A549 (cell line): ENCODE measurements at regions not wholly inside any gene's neighbourhood (a gene's known extent, or its start where the extent isn't known, plus 50 kb on each side); places are given as distances from the start of the nearest gene placed in this dataset.

Experiments
- ATAC-seq, 2 experiments: fragments of 200-7000 bp in 1 of 2; fragments of >200 bp in 1 of 2; cut with Nextera tagmentation in 1 of 2; cut with Tn5 transposase in 1 of 2; 3 replicates each; pipeline versions ENCODE4 v1.8.0 to v1.9.1; 2018 to 2020; ENCODE audit warnings: mild to moderate bottlenecking in 1 of 2, moderate library complexity in 1 of 2
- CTCF ChIA-PET: fragments of 300-600 bp; sonication (Branson Sonifier 250); formaldehyde crosslinking; extraction: SDS; loops from one replicate; lab custom pipeline; 2021; ENCODE audit warnings: antibody characterized with exemption, inconsistent platforms; lab: Yijun Ruan, JAX
- POLR2A ChIA-PET: fragments of 350-600 bp; formaldehyde crosslinking; extraction: SDS; loops from one replicate; lab custom pipeline; 2021; ENCODE audit warnings: antibody characterized with exemption, inconsistent platforms; lab: Yijun Ruan, JAX
- DNase-seq, 2 experiments: peaks; one replicate each; pipeline versions ENCODE4 v3.0.0 to v3.0.0-alpha.2; 2011 to 2016; ENCODE audit warnings: low read depth in 1 of 2, low spot score in 1 of 2
- FAIRE-seq: peaks from 2 replicates; lab custom pipeline; 2011; peaks lifted over from hg19 to GRCh38; lab: Jason Lieb, UNC
- H3K27ac ChIP-seq, 2 experiments: fragments of >200 bp; sonication (Bioruptor Twin); formaldehyde crosslinking; 3 replicates each; pipeline ENCODE4 v1.5.1; 2016 to 2017
- H3K4me1 ChIP-seq: fragments of >200 bp; sonication (Bioruptor Twin); formaldehyde crosslinking; 3 replicates; pipeline ENCODE4 v1.6.1; 2016
- H3K4me2 ChIP-seq: fragments of >200 bp; sonication (Bioruptor Twin); formaldehyde crosslinking; 3 replicates; pipeline ENCODE4 v1.6.1; 2016
- H3K4me3 ChIP-seq: fragments of >200 bp; sonication (Bioruptor Twin); formaldehyde crosslinking; 3 replicates; pipeline ENCODE4 v1.5.1; 2016
- H3K9me3 ChIP-seq: fragments of >200 bp; sonication (Bioruptor Twin); formaldehyde crosslinking; 3 replicates; pipeline ENCODE4 v1.6.1; 2016
- BHLHE40 ChIP-seq: IDR thresholded peaks from 2 replicates; pipeline ENCODE4 v1.6.1; 2012; ENCODE audit warnings: low read depth, low read length, inconsistent platforms
- CBX8 ChIP-seq: fragments of 200-600 bp; sonication (generic); IDR thresholded peaks from 2 replicates; pipeline ENCODE4 v1.6.1; 2016
- CHD2 ChIP-seq: fragments of 150-350 bp; IDR thresholded peaks from 2 replicates; pipeline ENCODE4 v1.6.1; 2014; ENCODE audit warnings: low read length; ENCODE audit not compliant: partially characterized antibody
- EP300 ChIP-seq, 2 experiments: fragments of >200 bp; sonication (Bioruptor Twin); formaldehyde crosslinking; IDR thresholded peaks; 2 replicates in 1 of 2; 3 replicates in 1 of 2; pipeline ENCODE4 v1.6.1; 2016 to 2017
- FOSB ChIP-seq: fragments of 250-450 bp; sonication (Bioruptor Pico); IDR thresholded peaks from 2 replicates; pipeline ENCODE4 v1.5.0; 2020; ENCODE audit warnings: mild to moderate bottlenecking, moderate library complexity
- FOXS1 ChIP-seq: fragments of 250-450 bp; sonication (Bioruptor Pico); IDR thresholded peaks from 2 replicates; pipeline ENCODE4 v1.5.0; 2020; ENCODE audit warnings: mild to moderate bottlenecking, moderate library complexity
- GATA3 ChIP-seq: IDR thresholded peaks from 2 replicates; pipeline ENCODE4 v1.6.1; 2012; ENCODE audit warnings: borderline replicate concordance
- JUN ChIP-seq, 2 experiments: fragments of >200 bp; sonication (Bioruptor Twin); formaldehyde crosslinking; IDR thresholded peaks; 2 replicates in 1 of 2; 3 replicates in 1 of 2; pipeline ENCODE4 v1.6.1; 2016 to 2017
- KDM5A ChIP-seq: fragments of 200-600 bp; sonication (generic); IDR thresholded peaks from 2 replicates; pipeline ENCODE4 v1.6.1; 2016; ENCODE audit warnings: antibody characterized with exemption, mild to moderate bottlenecking
- NR3C1 ChIP-seq: fragments of >200 bp; sonication (Bioruptor Twin); formaldehyde crosslinking; IDR thresholded peaks from 3 replicates; pipeline ENCODE4 v1.6.1; 2017
- RARB ChIP-seq: fragments of 250-450 bp; sonication (Bioruptor Pico); IDR thresholded peaks from 2 replicates; pipeline ENCODE4 v1.8.0; 2021; ENCODE audit warnings: mild to moderate bottlenecking, moderate library complexity
- RNF2 ChIP-seq: fragments of 200-600 bp; sonication (generic); IDR thresholded peaks from 2 replicates; pipeline ENCODE4 v1.6.1; 2016; ENCODE audit warnings: low read depth, mild to moderate bottlenecking, antibody characterized with exemption, moderate library complexity, borderline replicate concordance
- ZC3H11A ChIP-seq: fragments of 450-650 bp; IDR thresholded peaks from 2 replicates; pipeline ENCODE4 v1.6.1; 2014; ENCODE audit warnings: antibody characterized with exemption, mild to moderate bottlenecking
- ZNF302 ChIP-seq: fragments of 250-450 bp; sonication (Bioruptor Pico); IDR thresholded peaks from 2 replicates; pipeline ENCODE4 v1.9.0; 2021; ENCODE audit warnings: inconsistent platforms, mild to moderate bottlenecking, moderate library complexity
- ZSCAN20 ChIP-seq: fragments of 250-450 bp; sonication (Bioruptor Pico); IDR thresholded peaks from 2 replicates; pipeline ENCODE4 v1.8.0; 2022; ENCODE audit warnings: mild to moderate bottlenecking, moderate library complexity
- WGBS: methylation state at CpG from one replicate; pipeline ENCODE4 v1.1.6; 2017; ENCODE audit errors: missing lambda C conversion rate; 5-methylcytosine and 5-hydroxymethylcytosine counted together
- TF ChIP-seq, protein P1 (sequence below): fragments of 250-450 bp; sonication (Bioruptor Pico); IDR thresholded peaks from 2 replicates; pipeline ENCODE4 v1.5.0; 2020; ENCODE audit warnings: low read depth, mild to moderate bottlenecking, moderate library complexity

DNA sequence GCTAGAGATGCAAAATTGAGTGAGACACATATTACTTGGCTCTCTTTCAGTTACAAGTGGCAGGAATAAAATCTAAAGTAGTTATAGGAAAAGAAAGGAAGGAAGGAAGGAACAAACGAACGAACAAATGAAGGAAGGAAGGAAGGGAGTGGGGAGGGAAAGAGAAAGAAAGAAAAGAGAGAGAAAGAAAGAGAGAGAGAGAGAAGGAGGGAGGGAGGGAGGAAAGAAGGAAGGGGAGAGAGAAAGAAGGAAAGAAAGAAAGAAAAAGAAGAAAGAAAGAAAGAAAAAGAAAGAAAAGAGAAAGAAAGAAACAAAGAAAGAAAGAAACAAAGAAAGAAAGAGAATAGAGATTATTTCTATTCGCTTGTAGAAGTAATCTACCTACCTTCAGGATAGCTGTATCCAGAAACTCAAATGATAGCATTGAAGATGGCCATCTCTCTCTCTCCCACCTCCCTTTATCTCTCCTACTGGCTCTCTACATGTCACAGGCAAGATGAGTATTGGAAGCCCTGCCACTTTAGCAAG lies 229.7 kb upstream of the TLE3 start:
- no peak for TF ChIP-seq CHD2
- TF ChIP-seq, all 56 proteins: peak for 0
- Histone ChIP-seq H3K27ac (no peak overlapping the region), H3K9me3 (0 out of 3 replicates have a peak, but pooled peaks cover 7% of the 10 kb centered on the region), H3K4me2 (no peak overlapping the region), H3K4me3 (no peak overlapping the region), H3K4me1 (peaks cover 11% of the 10 kb centered on the region; the same call in 2 of the 3 replicates)
- WGBS = 56% methylated on average over 3 of the region's 3 CpGs
- POLR2A ChIA-PET = no interaction called here
- ATAC-seq (no peak), FAIRE-seq (no peak), DNase-seq (no peak)
- CTCF ChIA-PET = interaction anchor here (2.0 to 2.1 kb wide), 2 partner anchors 10 to 12 kb away, joined by 4 to 5 read pairs; no protein-coding TSS in a partner anchor

DNA sequence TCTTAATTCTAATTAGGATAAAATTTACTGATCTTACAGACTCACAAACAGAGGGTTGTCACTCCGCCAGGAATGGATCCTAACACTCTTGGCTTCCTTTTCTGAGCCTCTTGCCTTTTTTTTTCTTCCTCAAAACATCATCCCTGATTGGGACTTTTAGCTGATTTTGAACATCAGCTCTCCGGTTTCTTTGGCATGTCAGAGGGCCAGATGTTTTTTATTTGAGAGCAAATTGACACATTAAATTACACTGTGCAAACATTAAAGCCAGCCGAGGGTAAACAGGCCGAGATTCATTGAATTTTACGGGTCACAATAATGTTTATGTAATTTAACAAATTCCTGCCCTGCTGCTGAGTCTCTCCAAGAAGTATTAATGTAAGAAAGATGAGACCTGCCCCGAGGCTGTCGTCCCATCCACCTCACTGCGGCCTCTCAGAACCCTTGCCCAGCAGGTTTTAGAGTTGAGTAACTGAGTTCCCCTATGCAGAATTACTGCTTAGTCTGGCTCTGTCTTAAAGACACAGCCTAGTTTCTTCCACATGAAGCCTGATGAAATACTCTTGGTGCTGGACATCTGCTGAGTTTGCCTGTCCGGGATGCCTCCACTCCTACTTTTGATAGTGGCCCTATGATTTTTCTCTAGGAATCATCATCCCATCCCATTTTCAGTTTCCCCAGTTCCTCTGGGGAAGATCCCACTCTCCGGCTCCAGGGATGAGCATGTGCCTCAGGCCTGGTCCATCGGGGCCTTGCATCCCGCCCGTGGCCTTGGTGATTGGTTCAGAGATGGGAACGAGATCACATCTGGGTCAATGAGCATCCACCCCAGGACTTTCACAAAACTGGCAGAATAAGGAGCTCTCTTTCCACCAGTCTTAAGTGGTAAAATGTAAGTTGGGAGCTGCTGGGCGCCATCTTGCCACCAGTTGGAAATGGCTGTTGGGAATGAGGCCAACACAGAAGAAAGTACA lies 226.6 kb upstream of the TLE3 start:
- 60% methylated on average over 15 of the region's 15 CpGs for WGBS
- ChIA-PET POLR2A (no interaction called here), CTCF (interaction anchor here (0.6 to 1.0 kb wide), 2 partner anchors 44 to 167 kb away, joined by 3 read pairs; no protein-coding TSS in a partner anchor)
- FAIRE-seq (no peak), DNase-seq (peak in 1 of 2 experiments; percentile 37), ATAC-seq (peak in 1 of 2 experiments; percentile 39; a peak in 1 of 6 replicates)
- H3K4me1 ChIP-seq = peaks cover 11% of the 10 kb centered on the region; the same call in 2 of the 3 replicates
- H3K9me3 ChIP-seq = no peaks in the 10 kb centered on the region
- no peak overlapping the region for H3K4me3 ChIP-seq
- peak overlapping the region in 1 of 2 experiments; percentile 40; a peak in 2 of 6 replicates for H3K27ac ChIP-seq
- peak; percentile 52 for TF ChIP-seq GATA3
- 0 out of 5 replicates have a peak, but pooled peaks of 1 of the 2 experiments have one; percentile 26 for TF ChIP-seq EP300 (IDR thresholded peaks at IDR 0.05)
- TF ChIP-seq ZNF302 (CRISPR knock-in tag) = no peak
- TF ChIP-seq BHLHE40 = no peak
- TF ChIP-seq JUN (IDR thresholded peaks at IDR 0.05) = 0 out of 5 replicates have a peak, but pooled peaks of 1 of the 2 experiments have one; percentile 24
- TF ChIP-seq FOSB (CRISPR knock-in tag) = no peak
- peak overlapping the region; percentile 24; the same call in 1 of the 3 replicates for H3K4me2 ChIP-seq

DNA sequence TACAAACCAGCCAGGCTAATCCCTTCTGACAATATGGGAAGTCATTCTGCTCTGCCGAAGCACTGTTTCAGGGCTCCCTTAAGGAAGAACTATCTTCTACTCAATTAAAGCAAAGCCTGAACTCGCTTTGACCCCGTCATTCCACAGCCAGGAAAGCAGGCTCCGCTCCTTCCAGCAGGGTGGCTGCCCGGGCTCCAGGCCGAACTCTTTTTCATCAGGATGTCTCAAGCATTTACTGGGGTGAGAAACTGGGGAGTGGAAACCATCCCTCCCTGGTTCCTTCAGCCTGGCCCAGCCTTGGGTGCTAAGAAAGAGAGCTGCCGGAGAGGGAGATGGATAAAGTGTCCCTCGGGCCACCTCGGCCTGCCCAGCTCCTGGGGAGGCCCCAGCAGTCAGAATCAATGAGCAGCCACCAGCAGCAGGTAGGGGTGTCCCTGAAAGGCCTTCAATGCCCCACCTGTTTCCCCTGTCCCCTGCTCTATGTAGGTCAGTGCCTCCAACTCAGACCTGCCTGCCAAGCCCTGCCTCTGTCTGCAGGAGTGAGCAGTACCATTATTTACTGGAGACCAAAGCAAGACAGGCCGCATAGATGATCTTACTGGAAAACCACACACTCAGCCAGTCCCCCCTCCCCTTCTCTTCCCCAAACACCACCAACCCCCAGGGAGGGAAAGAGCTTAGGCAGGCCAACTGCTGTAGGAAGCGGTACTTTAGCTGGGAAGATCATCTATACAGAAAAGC lies 225.6 kb upstream of the TLE3 start:
- FAIRE-seq (no peak), ATAC-seq (0 out of 6 replicates have a peak, but pooled peaks of 1 of the 2 experiments have one; percentile 20), DNase-seq (no peak)
- peaks cover 11% of the 10 kb centered on the region; the same call in 2 of the 3 replicates for H3K4me1 ChIP-seq
- CTCF ChIA-PET = interaction anchor here (1.0 kb wide), 1 partner anchor 166 kb away, joined by 3 read pairs; no protein-coding TSS in a partner anchor
- 83% methylated on average over 11 of the region's 11 CpGs for whole genome bisulfite sequencing
- peak overlapping the region in 1 of 2 experiments; percentile 14; a peak in 1 of 6 replicates for H3K27ac ChIP-seq
- POLR2A ChIA-PET = no interaction called here
- no peak overlapping the region for H3K4me3 ChIP-seq
- no peaks in the 10 kb centered on the region for H3K9me3 ChIP-seq
- H3K4me2 ChIP-seq = no peak overlapping the region
- TF ChIP-seq FOXS1 (CRISPR knock-in tag) = no peak
- no peak for TF ChIP-seq KDM5A
- TF ChIP-seq ZC3H11A = no peak
- TF ChIP-seq CBX8 = no peak
- TF ChIP-seq, protein P1, sequence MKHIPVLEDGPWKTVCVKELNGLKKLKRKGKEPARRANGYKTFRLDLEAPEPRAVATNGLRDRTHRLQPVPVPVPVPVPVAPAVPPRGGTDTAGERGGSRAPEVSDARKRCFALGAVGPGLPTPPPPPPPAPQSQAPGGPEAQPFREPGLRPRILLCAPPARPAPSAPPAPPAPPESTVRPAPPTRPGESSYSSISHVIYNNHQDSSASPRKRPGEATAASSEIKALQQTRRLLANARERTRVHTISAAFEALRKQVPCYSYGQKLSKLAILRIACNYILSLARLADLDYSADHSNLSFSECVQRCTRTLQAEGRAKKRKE (CRISPR knock-in tag) = no peak
- no peak for TF ChIP-seq RNF2
- no peak for TF ChIP-seq ZSCAN20 (CRISPR knock-in tag)
- TF ChIP-seq NR3C1 = no peak
- no peak for TF ChIP-seq RARB (CRISPR knock-in tag)
